Spleen (tissue), 11 donors: ENCODE measurements at regions not wholly inside any gene's neighbourhood (a gene's known extent, or its start where the extent isn't known, plus 50 kb on each side); places are given as distances from the start of the nearest gene placed in this dataset.
A peak's percentile ranks its signal among the peaks of the same experiment; 100 is the strongest.

Experiments used
- DNase-seq: peaks from one replicate; pipeline ENCODE4 v3.0.0-alpha.2; 2020
- H3K27ac ChIP-seq, 8 donors: fragments of 200-600 bp; sonication (generic) in 7 of 8; 1 replicate in 4 of 8; 2 replicates in 4 of 8; pipeline versions ENCODE4 v1.5.0 to v1.8.0; 2016 to 2021; ENCODE audit warnings: inconsistent platforms in 4 of 8, mild to moderate bottlenecking in 4 of 8, moderate library complexity in 1 of 8
- H3K27me3 ChIP-seq, 7 donors: fragments of 200-600 bp; sonication (generic) in 6 of 7; replicated peaks in 1 of 7; 1 replicate in 4 of 7; 2 replicates in 3 of 7; pipeline versions ENCODE4 v1.5.0 to v1.8.0; 2016 to 2021; ENCODE audit warnings: inconsistent platforms in 3 of 7, mild to moderate bottlenecking in 1 of 7
- H3K36me3 ChIP-seq, 6 donors: fragments of 200-600 bp; sonication (generic) in 5 of 6; 1 replicate in 4 of 6; 2 replicates in 2 of 6; pipeline versions ENCODE4 v1.5.0 to v1.8.0; 2016 to 2021; ENCODE audit warnings: inconsistent platforms in 2 of 6
- H3K4me1 ChIP-seq, 6 donors: fragments of 200-600 bp; sonication (generic) in 5 of 6; 1 replicate in 3 of 6; 2 replicates in 3 of 6; pipeline versions ENCODE4 v1.5.0 to v1.8.0; 2016 to 2021; ENCODE audit warnings: inconsistent platforms in 3 of 6
- H3K4me3 ChIP-seq, 8 donors: fragments of 200-600 bp; sonication (generic) in 7 of 8; 1 replicate in 4 of 8; 2 replicates in 4 of 8; pipeline versions ENCODE4 v1.5.0 to v1.8.0; 2016 to 2021; ENCODE audit warnings: inconsistent platforms in 4 of 8, mild to moderate bottlenecking in 4 of 8, moderate library complexity in 2 of 8
- H3K9me3 ChIP-seq, 8 donors: fragments of 200-600 bp; sonication (generic) in 7 of 8; 1 replicate in 4 of 8; 2 replicates in 4 of 8; pipeline versions ENCODE4 v1.5.0 to v1.8.0; 2016 to 2021; ENCODE audit warnings: inconsistent platforms in 4 of 8
- POLR2A ChIP-seq, 3 donors: fragments of 450-650 bp; IDR thresholded peaks; one replicate each; pipeline ENCODE4 v1.5.1; 2017; ENCODE audit warnings: antibody characterized with exemption in 3 of 3, mild to moderate bottlenecking in 1 of 3
- POLR2AphosphoS5 ChIP-seq, 3 donors: sonication (generic); formaldehyde crosslinking; IDR thresholded peaks; one replicate each; pipeline ENCODE4 v1.5.1; 2017; ENCODE audit warnings: antibody characterized with exemption in 3 of 3
- WGBS, 5 donors: extraction: QIAGEN DNeasy Blood & Tissue Kit in 3 of 5; methylation state at CpG; one replicate each; pipeline versions ENCODE4 v1.1.5 to v1.1.7; 2013 to 2018; 5-methylcytosine and 5-hydroxymethylcytosine counted together
- intact Hi-C: fragments of 100-400 bp; cut with DNase I; formaldehyde crosslinking; loops from one replicate; pipeline ENCODE4 v1.15.0; 2023; ENCODE audit warnings: low total_unique reads
- TF ChIP-seq, protein P1 (sequence below), 11 experiments: fragments of 200-600 bp in 7 of 11; fragments of 450-650 bp in 4 of 11; sonication (generic) in 4 of 11; IDR thresholded peaks in 8 of 11; conservative IDR thresholded peaks in 3 of 11; 1 replicate in 7 of 11; 2 replicates in 4 of 11; pipeline versions ENCODE4 v1.4.0 to v1.8.0; 2016 to 2021; ENCODE audit warnings: antibody characterized with exemption in 11 of 11, inconsistent platforms in 4 of 11, mild to moderate bottlenecking in 1 of 11
- donor health status: healthy with polysubstance abuse.
- donor health status: DM: no; HTN: no; CAD: no; lungs with moderate emphysema.
- donor health status: DM: no; HTN: no; CAD: no.
- donor health status: Bipolar disorder and iron deficiency.
- donor health status: healthy.
- donor health status: DM: no; HTN: no; CAD: no.
- donor health status: DM: yes; HTN: yes; CAD: no.

DNA sequence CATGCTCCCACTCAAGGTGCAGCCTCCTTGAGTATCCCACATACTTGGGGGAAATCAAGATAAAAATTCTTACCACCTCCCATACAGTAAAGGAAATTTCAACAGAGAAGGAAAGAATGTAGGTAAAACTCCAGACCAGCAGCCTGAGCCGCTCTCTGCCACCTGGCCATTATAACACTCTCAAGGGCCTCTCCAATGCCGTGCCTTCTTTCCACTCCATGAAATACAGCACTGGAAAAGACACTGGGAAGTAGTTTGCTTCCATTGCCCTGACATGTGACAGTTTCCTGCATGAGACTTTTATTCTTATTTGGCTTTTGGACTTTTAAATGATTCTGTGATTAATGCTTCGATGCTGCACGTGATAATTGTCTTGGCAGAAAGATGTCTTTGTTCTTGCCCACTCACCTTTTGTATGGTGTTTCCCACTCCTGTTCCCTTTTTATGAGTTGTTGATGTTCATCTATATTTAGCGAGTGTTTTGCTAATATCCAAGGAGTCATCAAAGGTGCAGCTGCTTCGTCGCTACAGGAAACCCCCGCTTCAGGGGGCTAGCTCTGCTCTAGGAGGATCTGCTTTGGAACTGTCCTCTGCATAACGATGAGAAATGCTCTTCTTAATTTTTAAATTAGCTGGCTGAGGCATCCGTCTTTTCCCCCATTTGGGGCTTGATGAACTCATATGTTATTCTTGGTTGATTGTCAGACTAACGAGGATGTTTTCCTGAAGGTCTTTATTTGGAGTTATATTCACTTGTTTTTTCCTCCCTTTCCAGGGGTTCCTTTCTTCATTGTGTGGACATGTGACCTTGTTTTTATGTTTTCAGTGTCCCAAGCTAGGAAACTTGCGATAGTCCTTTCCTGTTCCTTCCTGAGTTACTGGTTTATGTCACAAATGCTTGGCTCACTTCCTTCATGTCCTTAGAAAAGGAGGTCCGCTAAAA is 179.4 kb downstream of the TXNL1 start:
- Histone ChIP-seq H3K9me3 (peaks cover 0 to 13% (median 10%) of the 10 kb centered on the region in 8 donors), H3K27ac (peak overlapping the region in 5 of 8 donors; percentile 3 to 69 (median 62)), H3K4me3 (no peak overlapping the region), H3K36me3 (no peaks in the 10 kb centered on the region), H3K27me3 (no peaks in the 10 kb centered on the region), H3K4me1 (peaks cover 0 to 32% (median 5%) of the 10 kb centered on the region in 6 donors)
- TF ChIP-seq, protein P1, sequence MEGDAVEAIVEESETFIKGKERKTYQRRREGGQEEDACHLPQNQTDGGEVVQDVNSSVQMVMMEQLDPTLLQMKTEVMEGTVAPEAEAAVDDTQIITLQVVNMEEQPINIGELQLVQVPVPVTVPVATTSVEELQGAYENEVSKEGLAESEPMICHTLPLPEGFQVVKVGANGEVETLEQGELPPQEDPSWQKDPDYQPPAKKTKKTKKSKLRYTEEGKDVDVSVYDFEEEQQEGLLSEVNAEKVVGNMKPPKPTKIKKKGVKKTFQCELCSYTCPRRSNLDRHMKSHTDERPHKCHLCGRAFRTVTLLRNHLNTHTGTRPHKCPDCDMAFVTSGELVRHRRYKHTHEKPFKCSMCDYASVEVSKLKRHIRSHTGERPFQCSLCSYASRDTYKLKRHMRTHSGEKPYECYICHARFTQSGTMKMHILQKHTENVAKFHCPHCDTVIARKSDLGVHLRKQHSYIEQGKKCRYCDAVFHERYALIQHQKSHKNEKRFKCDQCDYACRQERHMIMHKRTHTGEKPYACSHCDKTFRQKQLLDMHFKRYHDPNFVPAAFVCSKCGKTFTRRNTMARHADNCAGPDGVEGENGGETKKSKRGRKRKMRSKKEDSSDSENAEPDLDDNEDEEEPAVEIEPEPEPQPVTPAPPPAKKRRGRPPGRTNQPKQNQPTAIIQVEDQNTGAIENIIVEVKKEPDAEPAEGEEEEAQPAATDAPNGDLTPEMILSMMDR (IDR thresholded peaks at IDR 0.05 in 8 of 11, conservative IDR thresholded peaks at IDR 0.05 in 3 of 11): no peak
- TF ChIP-seq POLR2AphosphoS5 (IDR thresholded peaks at IDR 0.05): no peak
- TF ChIP-seq POLR2A (IDR thresholded peaks at IDR 0.05): no peak
- WGBS, 5 donors: 57 to 74% (median 65%) methylated on average over 13 of the region's 13 CpGs
- intact Hi-C loops: no loop called here
- DNase-seq: no peak

DNA sequence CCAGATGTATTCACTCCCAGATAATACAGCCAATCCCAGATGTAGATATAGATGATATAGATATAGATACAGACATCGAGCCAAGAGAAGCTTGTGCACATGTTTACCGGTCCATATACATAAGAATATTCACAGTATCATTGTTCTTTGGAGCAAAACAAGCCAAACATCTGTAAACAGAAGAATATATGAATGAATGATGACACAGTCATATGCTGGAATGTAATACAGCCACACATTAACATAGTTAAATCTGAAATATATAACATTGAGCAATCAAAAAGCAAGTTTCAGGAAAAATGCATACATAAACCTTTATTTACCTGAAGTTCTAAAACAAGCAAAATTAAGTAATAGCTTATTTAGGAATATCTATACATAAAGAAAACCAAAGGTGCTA is 182.5 kb downstream of the TXNL1 start:
- peaks cover 0 to 28% (median 5%) of the 10 kb centered on the region in 6 donors for H3K4me1 ChIP-seq
- H3K9me3 ChIP-seq: no peaks in the 10 kb centered on the region
- TF ChIP-seq POLR2AphosphoS5 (IDR thresholded peaks at IDR 0.05): no peak
- TF ChIP-seq, protein P1 (IDR thresholded peaks at IDR 0.05 in 8 of 11, conservative IDR thresholded peaks at IDR 0.05 in 3 of 11): no peak
- TF ChIP-seq POLR2A (IDR thresholded peaks at IDR 0.05): no peak
- no peak for DNase-seq
- H3K27ac ChIP-seq: no peak overlapping the region
- WGBS, 5 donors: 85 to 96% (median 95%) methylated on average over 2 of the region's 2 CpGs
- no peaks in the 10 kb centered on the region for H3K36me3 ChIP-seq
- intact Hi-C loops: no loop called here
- H3K4me3 ChIP-seq: no peak overlapping the region
- H3K27me3 ChIP-seq: no peaks in the 10 kb centered on the region

DNA sequence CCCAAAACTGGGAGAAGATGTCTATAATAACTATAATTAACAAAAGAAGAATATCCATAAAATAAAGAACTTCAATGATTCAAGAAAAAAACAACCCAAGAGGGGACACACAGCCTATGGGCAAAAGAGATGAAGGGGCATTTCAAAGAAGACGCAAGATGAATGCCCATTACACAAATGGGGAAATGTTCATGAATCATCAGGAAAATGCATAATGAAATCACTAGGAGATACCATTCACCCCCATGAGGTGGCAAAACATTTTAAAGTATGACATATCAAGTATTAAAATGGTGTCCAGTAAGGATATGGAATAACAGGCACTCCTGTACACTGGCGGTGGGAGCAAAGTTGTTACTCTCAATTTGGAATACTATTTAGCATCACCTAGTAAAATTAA is 183.3 kb downstream of the TXNL1 start:
- no peaks in the 10 kb centered on the region for H3K27me3 ChIP-seq
- intact Hi-C loops: no loop called here
- H3K27ac ChIP-seq: no peak overlapping the region
- no peak overlapping the region for H3K4me3 ChIP-seq
- TF ChIP-seq POLR2AphosphoS5 (IDR thresholded peaks at IDR 0.05): no peak
- TF ChIP-seq, protein P1 (IDR thresholded peaks at IDR 0.05 in 8 of 11, conservative IDR thresholded peaks at IDR 0.05 in 3 of 11): no peak
- no peaks in the 10 kb centered on the region for H3K36me3 ChIP-seq
- no peak for DNase-seq
- H3K4me1 ChIP-seq: peaks cover 0 to 21% (median 3%) of the 10 kb centered on the region in 6 donors
- no peaks in the 10 kb centered on the region for H3K9me3 ChIP-seq
- 87 to 95% (median 92%) methylated on average over 2 of the region's 2 CpGs for WGBS, 5 donors

DNA sequence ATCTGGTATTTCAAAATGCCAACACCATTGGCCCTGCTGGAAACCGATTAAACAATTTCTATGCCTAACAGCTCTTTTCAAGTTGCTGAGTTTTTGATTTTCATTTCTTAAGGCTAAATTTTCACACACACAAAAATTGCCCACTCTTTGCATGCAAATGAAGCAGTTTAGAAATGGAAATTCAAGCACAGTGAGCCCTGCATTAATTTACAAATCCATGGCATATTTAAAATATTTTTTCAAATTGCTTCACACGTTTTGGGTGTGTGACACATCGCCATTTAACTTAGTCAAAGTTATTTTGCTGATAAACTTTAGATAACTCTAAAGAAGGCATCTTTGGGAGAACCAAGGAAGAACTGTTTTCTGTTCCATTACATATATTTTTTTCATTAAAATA is 184.8 kb downstream of the TXNL1 start:
- intact Hi-C loops: no loop called here
- Histone ChIP-seq H3K4me3 (no peak overlapping the region), H3K27ac (no peak overlapping the region), H3K4me1 (peaks cover 0 to 8% (median 0%) of the 10 kb centered on the region in 6 donors), H3K9me3 (no peaks in the 10 kb centered on the region), H3K27me3 (no peaks in the 10 kb centered on the region), H3K36me3 (no peaks in the 10 kb centered on the region)
- WGBS, 5 donors: 86 to 94% (median 90%) methylated on average over 3 of the region's 3 CpGs
- TF ChIP-seq, protein P1 (IDR thresholded peaks at IDR 0.05 in 8 of 11, conservative IDR thresholded peaks at IDR 0.05 in 3 of 11): no peak
- TF ChIP-seq POLR2AphosphoS5 (IDR thresholded peaks at IDR 0.05) (no peak), POLR2A (IDR thresholded peaks at IDR 0.05) (no peak)
- no peak for DNase-seq
